ENCODE measurements at regions not wholly inside any gene's neighbourhood (a gene's known extent, or its start where the extent isn't known, plus 50 kb on each side); places are given as distances from the start of the nearest gene placed in this dataset.

GRCh38 chr6:88371480-88371879, 205.3 kb upstream of the CNR1 start:
- TF ChIP-seq REST (IDR thresholded peaks at IDR 0.05; ENCODE audit: insufficient read depth in 1 of 2, low read depth in 2 of 2, low read length in 1 of 2) (no peak), CTCF (IDR thresholded peaks at IDR 0.05) (no peak), POLR2AphosphoS5 (IDR thresholded peaks at IDR 0.05; ENCODE audit: low read depth, low read length) (no peak), SIN3A (IDR thresholded peaks at IDR 0.05; ENCODE audit: borderline replicate concordance, insufficient read depth, low read depth, low read length) (no peak), TCF7L2 (IDR thresholded peaks at IDR 0.05; ENCODE audit: low read depth, low read length) (no peak)
